EH (cell line): ENCODE measurements at regions not wholly inside any gene's neighbourhood (a gene's known extent, or its start where the extent isn't known, plus 50 kb on each side); places are given as distances from the start of the nearest gene placed in this dataset.
A peak's percentile ranks its signal among the peaks of the same experiment; 100 is the strongest.
"Not testable (repeated sequence)": the region's sequence is repeated elsewhere in the genome, so short reads cannot be mapped to it uniquely, and the experiment has no call there.

Experiments used
- DNase-seq: peaks from one replicate; pipeline ENCODE4 v3.0.0-alpha.2; 2015; ENCODE audit warnings: low read depth

DNA sequence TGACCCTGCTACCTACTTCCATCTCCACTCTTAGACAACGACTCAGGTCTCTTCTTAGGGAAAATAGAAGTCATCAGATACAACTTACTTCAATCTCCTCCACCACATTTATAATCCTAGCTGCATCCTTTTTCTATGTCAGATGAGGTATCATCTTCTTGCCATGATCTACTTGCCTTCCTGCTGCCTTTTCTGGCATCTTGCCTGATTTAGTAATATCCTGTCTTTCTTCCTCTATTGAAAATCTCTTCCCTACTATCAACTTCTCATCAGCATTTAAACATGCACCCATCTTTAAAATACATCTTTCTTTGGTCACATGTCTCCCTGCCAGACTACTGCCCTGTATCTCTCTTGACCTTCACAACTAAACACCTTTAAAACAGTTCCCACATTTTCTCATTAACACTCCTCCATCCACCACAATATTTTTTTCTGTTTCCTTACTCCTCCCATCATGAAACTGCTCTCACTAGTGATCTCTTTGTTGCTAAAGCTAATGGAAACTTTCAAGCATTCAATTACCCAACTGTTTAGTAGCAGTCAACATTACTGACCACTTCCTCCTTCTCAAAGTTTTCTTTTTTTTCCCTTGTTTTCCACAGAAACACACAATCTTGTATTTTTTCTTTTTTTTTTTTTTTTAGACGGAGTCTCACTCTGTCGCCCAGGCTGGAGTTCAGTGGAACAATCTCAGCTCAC lies 100.8 kb upstream of the CXorf66 start:
- DNase-seq: no peak

GRCh38 chrX:140064993-140065392 lies 99.7 kb upstream of the CXorf66 start:
- no peak for DNase-seq

DNA sequence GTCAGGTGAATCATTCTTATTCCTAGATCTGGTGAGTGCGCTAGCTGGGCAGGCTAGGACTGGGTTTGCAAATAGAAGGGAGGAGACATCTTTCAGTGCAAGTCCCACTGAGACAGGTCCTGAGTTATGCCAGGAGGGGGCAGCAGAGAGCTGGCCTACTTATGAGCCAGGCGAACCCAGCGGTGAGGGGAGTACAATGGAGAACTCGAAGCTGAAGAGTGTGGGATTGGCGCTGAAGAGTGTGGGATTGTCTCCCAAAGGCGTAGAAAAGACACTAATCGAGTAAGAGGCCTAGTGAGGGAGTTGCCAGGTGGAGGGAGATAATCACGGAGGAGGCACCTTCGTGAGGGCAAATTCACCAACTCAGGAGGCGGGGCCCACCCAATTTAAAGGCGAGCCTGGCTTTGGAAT lies 91.7 kb upstream of the CXorf66 start:
- peak; percentile 60 for DNase-seq

- DNase-seq: no peak
These were observed 88.5 kb upstream of the CXorf66 start for GRCh38 chrX:140053846-140054245.

- peak; percentile 1 for DNase-seq
These were observed 85.6 kb upstream of the CXorf66 start for GRCh38 chrX:140050906-140051305.

- peak; percentile 20 for DNase-seq
These were observed 75.1 kb upstream of the CXorf66 start for GRCh38 chrX:140040386-140040785.

DNA sequence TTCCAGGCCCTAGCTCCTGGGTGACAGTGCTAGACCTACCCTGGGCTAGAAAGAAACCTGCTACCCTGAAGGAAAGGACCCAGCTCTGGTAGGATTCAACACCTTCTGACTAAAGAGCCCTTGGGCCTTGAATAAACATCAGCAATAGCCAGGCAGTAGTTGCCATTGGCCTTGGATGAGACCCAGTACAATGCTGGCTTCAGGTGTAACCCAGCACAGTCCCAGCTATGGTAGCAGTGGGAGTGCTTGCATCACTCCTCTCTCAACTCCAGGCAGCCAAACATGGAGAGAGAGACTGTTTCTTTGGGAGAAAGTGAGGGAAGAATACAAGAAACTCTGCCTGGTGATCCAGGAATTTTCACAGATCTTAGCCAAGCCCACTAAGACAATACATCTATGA lies 73.5 kb upstream of the CXorf66 start:
- DNase-seq: no peak

DNA sequence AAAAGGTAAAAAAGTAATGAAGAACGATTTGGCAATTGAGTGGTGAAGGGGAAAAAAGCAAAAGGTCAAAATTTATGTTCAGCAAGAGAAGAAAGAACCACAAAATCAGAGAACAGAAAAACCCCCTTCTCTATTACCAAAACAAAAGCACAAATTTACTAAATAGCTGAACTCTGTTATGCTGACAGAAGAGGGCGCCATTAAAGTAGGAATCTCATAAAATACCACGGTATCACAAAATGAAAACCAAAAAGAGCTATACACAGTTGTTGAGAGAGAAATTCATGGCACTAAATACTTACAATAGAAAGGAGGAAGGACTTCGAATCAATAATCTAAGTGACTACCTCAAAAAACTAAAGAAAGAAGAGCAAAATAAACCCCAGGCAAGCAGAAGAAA lies 69.6 kb upstream of the CXorf66 start:
- no peak for DNase-seq

DNA sequence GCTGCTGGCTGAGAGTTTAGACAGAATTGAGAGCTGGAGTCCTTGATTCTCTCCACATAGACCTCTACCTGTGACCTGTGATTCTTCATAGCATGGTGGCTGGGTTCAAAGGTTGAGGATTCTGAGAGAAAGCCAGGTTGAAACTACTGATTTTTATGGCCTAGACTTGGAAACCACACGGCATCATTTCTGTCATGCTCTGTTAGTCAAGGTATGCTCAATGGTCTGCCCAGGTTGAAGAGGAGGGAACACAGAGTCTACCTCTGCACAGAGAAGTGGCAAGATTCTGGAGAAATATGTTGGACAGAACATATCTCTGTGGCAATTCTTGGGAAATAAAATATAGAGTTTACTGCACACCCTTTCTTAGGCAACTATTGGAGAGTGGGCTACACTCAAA lies 57.2 kb upstream of the CXorf66 start:
- no peak for DNase-seq

DNA sequence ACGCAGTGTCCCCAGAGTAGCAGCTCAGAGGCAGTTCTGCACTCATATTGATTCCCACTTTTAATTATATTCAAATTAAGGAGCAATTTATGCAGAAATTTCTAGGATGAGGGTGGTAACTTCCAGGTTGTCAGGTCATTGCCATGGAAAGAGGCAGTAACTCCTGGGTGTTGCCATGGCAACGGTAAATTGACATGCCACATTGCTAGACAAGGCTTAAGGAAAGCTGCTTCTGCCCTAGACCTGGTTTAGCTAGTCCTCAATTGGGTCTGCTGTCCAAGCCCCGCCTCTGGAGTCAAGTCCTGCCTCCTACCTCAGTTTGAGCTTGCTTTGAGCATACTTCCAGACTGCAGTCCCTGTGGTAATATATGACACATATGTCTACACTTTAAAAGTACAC lies 53.8 kb upstream of the CXorf66 start:
- DNase-seq: not testable (repeated sequence)
